Subcutaneous abdominal adipose tissue (tissue), 5 donors: ENCODE measurements at regions not wholly inside any gene's neighbourhood (a gene's known extent, or its start where the extent isn't known, plus 50 kb on each side); places are given as distances from the start of the nearest gene placed in this dataset.

Source experiments
- H3K27ac ChIP-seq: one replicate; pipeline ENCODE4 v1.7.0; 2013; ENCODE audit warnings: low read depth, mild to moderate bottlenecking, inconsistent platforms, low read length, moderate library complexity
- H3K27me3 ChIP-seq, 5 donors: one replicate each; pipeline ENCODE4 v1.7.0; 2013; ENCODE audit warnings: low read length in 5 of 5, inconsistent platforms in 1 of 5; ENCODE audit not compliant: control insufficient read depth in 5 of 5, insufficient read depth in 4 of 5
- H3K36me3 ChIP-seq, 5 donors: one replicate each; pipeline ENCODE4 v1.7.0; 2013; ENCODE audit warnings: low read length in 5 of 5; ENCODE audit not compliant: control insufficient read depth in 5 of 5, insufficient read depth in 5 of 5
- H3K4me1 ChIP-seq, 5 donors: one replicate each; pipeline ENCODE4 v1.7.0; 2013; ENCODE audit warnings: low read length in 5 of 5, mild to moderate bottlenecking in 3 of 5, moderate library complexity in 1 of 5; ENCODE audit not compliant: control insufficient read depth in 5 of 5, insufficient read depth in 5 of 5
- H3K4me3 ChIP-seq, 5 donors: one replicate each; pipeline ENCODE4 v1.7.0; 2013; ENCODE audit warnings: low read length in 5 of 5, low read depth in 1 of 5
- H3K9ac ChIP-seq, 5 donors: one replicate each; pipeline ENCODE4 v1.7.0; 2013; ENCODE audit warnings: low read length in 5 of 5, mild to moderate bottlenecking in 4 of 5, moderate library complexity in 3 of 5
- H3K9me3 ChIP-seq, 5 donors: one replicate each; pipeline ENCODE4 v1.7.0; 2013; ENCODE audit warnings: low read length in 5 of 5; ENCODE audit not compliant: control insufficient read depth in 5 of 5
- donor health status: healthy.
- donor health status: healthy.
- donor health status: healthy.
- donor health status: healthy.
- donor health status: healthy.

GRCh38 chr4:138562544-138562991, 320.4 kb upstream of the SLC7A11 start:
- Histone ChIP-seq H3K4me1 (peaks cover 0 to 15% (median 5%) of the 10 kb centered on the region in 5 donors), H3K36me3 (no peaks in the 10 kb centered on the region), H3K27me3 (no peaks in the 10 kb centered on the region), H3K9me3 (no peaks in the 10 kb centered on the region), H3K9ac (no peak overlapping the region), H3K27ac (no peak overlapping the region), H3K4me3 (no peak overlapping the region)

- H3K9me3 ChIP-seq: no peaks in the 10 kb centered on the region
- no peaks in the 10 kb centered on the region for H3K36me3 ChIP-seq
- no peak overlapping the region for H3K27ac ChIP-seq
Measured at GRCh38 chr4:138561906-138562305, 319.8 kb upstream of the SLC7A11 start.

GRCh38 chr4:138561276-138561880, 319.2 kb upstream of the SLC7A11 start:
- no peak overlapping the region for H3K4me3 ChIP-seq
- no peaks in the 10 kb centered on the region for H3K27me3 ChIP-seq
- no peak overlapping the region for H3K9ac ChIP-seq
- no peaks in the 10 kb centered on the region for H3K36me3 ChIP-seq
- peaks cover 0 to 15% (median 5%) of the 10 kb centered on the region in 5 donors for H3K4me1 ChIP-seq
- H3K27ac ChIP-seq: no peak overlapping the region
- no peaks in the 10 kb centered on the region for H3K9me3 ChIP-seq

More at GRCh38 chr4:138561906-138562305, 319.8 kb upstream of the SLC7A11 start:
- no peak overlapping the region for H3K9ac ChIP-seq
- peaks cover 0 to 15% (median 5%) of the 10 kb centered on the region in 5 donors for H3K4me1 ChIP-seq
- H3K27me3 ChIP-seq: no peaks in the 10 kb centered on the region
- H3K4me3 ChIP-seq: no peak overlapping the region

GRCh38 chr4:138560448-138560847, 318.3 kb upstream of the SLC7A11 start:
- H3K4me3 ChIP-seq: no peak overlapping the region
- peaks cover 0 to 15% (median 5%) of the 10 kb centered on the region in 5 donors for H3K4me1 ChIP-seq
- H3K9me3 ChIP-seq: no peaks in the 10 kb centered on the region
- H3K27ac ChIP-seq: no peak overlapping the region
- no peak overlapping the region for H3K9ac ChIP-seq
- no peaks in the 10 kb centered on the region for H3K27me3 ChIP-seq
- H3K36me3 ChIP-seq: no peaks in the 10 kb centered on the region

GRCh38 chr4:138558886-138559285, 316.7 kb upstream of the SLC7A11 start:
- Histone ChIP-seq H3K9ac (no peak overlapping the region), H3K27ac (no peak overlapping the region), H3K4me3 (no peak overlapping the region), H3K36me3 (no peaks in the 10 kb centered on the region), H3K4me1 (peaks cover 0 to 15% (median 5%) of the 10 kb centered on the region in 5 donors), H3K27me3 (no peaks in the 10 kb centered on the region), H3K9me3 (no peaks in the 10 kb centered on the region)

GRCh38 chr4:138555584-138555983, 313.4 kb upstream of the SLC7A11 start:
- no peaks in the 10 kb centered on the region for H3K27me3 ChIP-seq
- H3K9me3 ChIP-seq: no peaks in the 10 kb centered on the region
- no peaks in the 10 kb centered on the region for H3K36me3 ChIP-seq
- H3K4me1 ChIP-seq: no peaks in the 10 kb centered on the region
- no peak overlapping the region for H3K27ac ChIP-seq
- H3K4me3 ChIP-seq: no peak overlapping the region
- H3K9ac ChIP-seq: no peak overlapping the region

- Histone ChIP-seq H3K9me3 (no peaks in the 10 kb centered on the region), H3K27ac (no peak overlapping the region), H3K9ac (no peak overlapping the region), H3K36me3 (no peaks in the 10 kb centered on the region), H3K4me1 (no peaks in the 10 kb centered on the region), H3K4me3 (no peak overlapping the region), H3K27me3 (no peaks in the 10 kb centered on the region)
Measured at GRCh38 chr4:138555108-138555507, 313.0 kb upstream of the SLC7A11 start.

GRCh38 chr4:138553001-138553845, 311.1 kb upstream of the SLC7A11 start:
- H3K27ac ChIP-seq: no peak overlapping the region
- no peaks in the 10 kb centered on the region for H3K9me3 ChIP-seq
- no peaks in the 10 kb centered on the region for H3K4me1 ChIP-seq
- peak overlapping the region in 2 of 5 donors; percentile 24 to 34 for H3K4me3 ChIP-seq
- H3K9ac ChIP-seq: no peak overlapping the region
- no peaks in the 10 kb centered on the region for H3K36me3 ChIP-seq
- H3K27me3 ChIP-seq: no peaks in the 10 kb centered on the region

GRCh38 chr4:138542191-138542776, 300.1 kb upstream of the SLC7A11 start:
- H3K27ac ChIP-seq: no peak overlapping the region
- no peaks in the 10 kb centered on the region for H3K36me3 ChIP-seq
- peaks cover 0 to 3% (median 0%) of the 10 kb centered on the region in 5 donors for H3K9me3 ChIP-seq
- H3K9ac ChIP-seq: no peak overlapping the region
- no peak overlapping the region for H3K4me3 ChIP-seq
- peaks cover 0 to 8% (median 0%) of the 10 kb centered on the region in 5 donors for H3K4me1 ChIP-seq
- H3K27me3 ChIP-seq: no peaks in the 10 kb centered on the region
